WTC11 (cell line): ENCODE measurements at regions not wholly inside any gene's neighbourhood (a gene's known extent, or its start where the extent isn't known, plus 50 kb on each side); places are given as distances from the start of the nearest gene placed in this dataset.

ENCODE experiments used
- ATAC-seq: fragments of 200-7000 bp; cut with Tn5 transposase; 2 replicates; pipeline ENCODE4 v1.10.0; 2021; ENCODE audit warnings: mild to moderate bottlenecking, moderate library complexity
- CTCF ChIA-PET: fragments of 300-600 bp; sonication (Branson Sonifier 250); formaldehyde crosslinking; loops from one replicate; lab custom pipeline; 2021; ENCODE audit warnings: antibody characterized with exemption; lab: Charles Lee
- POLR2A ChIA-PET: fragments of 350-600 bp; sonication (Branson Sonifier 250); formaldehyde crosslinking; loops from one replicate; lab custom pipeline; 2021; ENCODE audit warnings: antibody characterized with exemption; lab: Charles Lee
- DNase-seq: peaks from one replicate; pipeline ENCODE4 v3.0.0; 2021; ENCODE audit warnings: low spot score
- H3K27ac Mint-ChIP-seq: 2 replicates; pipeline ENCODE4 v1.8.0; 2021; ENCODE audit warnings: mixed read lengths
- H3K27me3 Mint-ChIP-seq: 2 replicates; pipeline ENCODE4 v1.8.0; 2021; ENCODE audit warnings: low read depth, mild to moderate bottlenecking, moderate library complexity, mixed read lengths
- H3K36me3 Mint-ChIP-seq: 2 replicates; pipeline ENCODE4 v1.8.0; 2021; ENCODE audit warnings: mixed read lengths
- H3K4me1 Mint-ChIP-seq: 2 replicates; pipeline ENCODE4 v1.8.0; 2022; ENCODE audit warnings: mixed read lengths
- H3K4me3 Mint-ChIP-seq: 2 replicates; pipeline ENCODE4 v1.8.0; 2021; ENCODE audit warnings: mild to moderate bottlenecking, moderate library complexity, mixed read lengths
- H3K9me3 Mint-ChIP-seq: 2 replicates; pipeline ENCODE4 v1.8.0; 2021; ENCODE audit warnings: mixed read lengths
- ARID4B ChIP-seq: sonication (generic); formaldehyde crosslinking; IDR thresholded peaks from 2 replicates; pipeline ENCODE4 v1.8.0; 2023; ENCODE audit warnings: missing genetic modification reagents, mild to moderate bottlenecking, borderline replicate concordance
- CTCF ChIP-seq: fragments of 200-600 bp; IDR thresholded peaks from 2 replicates; pipeline ENCODE4 v1.8.0; 2022; ENCODE audit warnings: antibody characterized with exemption
- GTF2I ChIP-seq: fragments of 250-450 bp; sonication (Bioruptor Pico); conservative IDR thresholded peaks from 2 replicates; pipeline ENCODE4 v1.4.0; 2021; ENCODE audit warnings: mild to moderate bottlenecking
- NFATC4 ChIP-seq: fragments of 250-450 bp; sonication (Bioruptor Pico); IDR thresholded peaks from 2 replicates; pipeline ENCODE4 v1.9.0; 2021; ENCODE audit warnings: mild to moderate bottlenecking
- NFYB ChIP-seq: sonication (generic); formaldehyde crosslinking; conservative IDR thresholded peaks from 2 replicates; pipeline ENCODE4 v1.8.0; 2022; ENCODE audit warnings: low read depth, missing genetic modification reagents
- TP53 ChIP-seq: sonication (generic); formaldehyde crosslinking; IDR thresholded peaks from 2 replicates; pipeline ENCODE4 v1.8.1; 2023; ENCODE audit warnings: mild to moderate bottlenecking, missing genetic modification reagents
- USF1 ChIP-seq: sonication (generic); formaldehyde crosslinking; IDR thresholded peaks from 2 replicates; pipeline ENCODE4 v1.8.0; 2022; ENCODE audit warnings: mild to moderate bottlenecking, missing genetic modification reagents
- ZMAT4 ChIP-seq: fragments of 250-450 bp; sonication (Bioruptor Pico); IDR thresholded peaks from 2 replicates; pipeline ENCODE4 v1.9.0; 2021; ENCODE audit warnings: mild to moderate bottlenecking
- ZNF138 ChIP-seq: sonication (generic); formaldehyde crosslinking; conservative IDR thresholded peaks from 2 replicates; pipeline ENCODE4 v1.8.1; 2022; ENCODE audit warnings: mild to moderate bottlenecking, moderate library complexity, missing genetic modification reagents
- ZNF219 ChIP-seq: sonication (generic); formaldehyde crosslinking; IDR thresholded peaks from 2 replicates; pipeline ENCODE4 v1.8.0; 2023; ENCODE audit warnings: missing genetic modification reagents, mild to moderate bottlenecking, borderline replicate concordance
- ZNF396 ChIP-seq: fragments of 250-450 bp; sonication (Bioruptor Pico); IDR thresholded peaks from 2 replicates; pipeline ENCODE4 v1.8.0; 2021; ENCODE audit warnings: mild to moderate bottlenecking, moderate library complexity, borderline replicate concordance

- no peak for ATAC-seq
These were observed 102.2 kb upstream of the CPNE8 start for GRCh38 chr12:39007619-39008018.

GRCh38 chr12:39006286-39006685, 100.9 kb upstream of the CPNE8 start:
- no peaks in the 10 kb centered on the region for H3K27me3 Mint-ChIP-seq
- peaks cover 14% of the 10 kb centered on the region for H3K4me1 Mint-ChIP-seq
- no peak overlapping the region for H3K4me3 Mint-ChIP-seq
- ATAC-seq = no peak
- POLR2A ChIA-PET = no interaction called here
- H3K9me3 Mint-ChIP-seq = no peaks in the 10 kb centered on the region
- H3K36me3 Mint-ChIP-seq = no peaks in the 10 kb centered on the region
- TF ChIP-seq USF1 (CRISPR knock-in tag) (no peak), GTF2I (CRISPR knock-in tag) (no peak), ZNF138 (CRISPR knock-in tag) (no peak), NFYB (no peak), ARID4B (no peak), ZNF219 (no peak), CTCF (no peak), NFATC4 (CRISPR knock-in tag) (no peak)
- TF ChIP-seq, all 79 proteins: peak for 0
- no peak overlapping the region for H3K27ac Mint-ChIP-seq
- CTCF ChIA-PET = no interaction called here
- no peak for DNase-seq

More at GRCh38 chr12:39007619-39008018, 102.2 kb upstream of the CPNE8 start:
- POLR2A ChIA-PET = no interaction called here
- Mint-ChIP-seq H3K4me3 (no peak overlapping the region), H3K27me3 (no peaks in the 10 kb centered on the region), H3K36me3 (no peaks in the 10 kb centered on the region), H3K9me3 (no peaks in the 10 kb centered on the region), H3K27ac (no peak overlapping the region), H3K4me1 (peaks cover 10% of the 10 kb centered on the region)
- DNase-seq = no peak
- TF ChIP-seq TP53 (CRISPR knock-in tag) = no peak
- CTCF ChIA-PET = no interaction called here

GRCh38 chr12:39005671-39006070, 100.3 kb upstream of the CPNE8 start:
- Mint-ChIP-seq H3K4me3 (no peak overlapping the region), H3K27ac (no peak overlapping the region), H3K9me3 (no peaks in the 10 kb centered on the region), H3K27me3 (no peaks in the 10 kb centered on the region), H3K36me3 (no peaks in the 10 kb centered on the region), H3K4me1 (peaks cover 14% of the 10 kb centered on the region)
- ChIA-PET CTCF (no interaction called here), POLR2A (no interaction called here)
- DNase-seq (no peak), ATAC-seq (no peak)
- no peak for TF ChIP-seq ZMAT4

- Mint-ChIP-seq H3K27ac (no peak overlapping the region), H3K36me3 (no peaks in the 10 kb centered on the region), H3K27me3 (no peaks in the 10 kb centered on the region), H3K9me3 (no peaks in the 10 kb centered on the region), H3K4me1 (peaks cover 14% of the 10 kb centered on the region), H3K4me3 (no peak overlapping the region)
- ChIA-PET POLR2A (no interaction called here), CTCF (interaction anchor here (0.9 to 1.9 kb wide), 3 partner anchors 83 to 269 kb away, joined by 3 to 9 read pairs (median 6); partner anchors contain the start of gene CPNE8)
- ATAC-seq (no peak), DNase-seq (no peak)
- no peak for TF ChIP-seq ZNF396
These were observed 98.3 kb upstream of the CPNE8 start for GRCh38 chr12:39003541-39004155.
